Left lobe of liver (tissue), 2 donors: ENCODE measurements at regions not wholly inside any gene's neighbourhood (a gene's known extent, or its start where the extent isn't known, plus 50 kb on each side); places are given as distances from the start of the nearest gene placed in this dataset.
A peak's percentile ranks its signal among the peaks of the same experiment; 100 is the strongest.

ENCODE experiments used
- ATAC-seq: fragments of 200-7000 bp; cut with Tn5 transposase; one replicate; pipeline ENCODE4 v1.9.1; 2020; ENCODE audit warnings: mild to moderate bottlenecking, moderate library complexity
- DNase-seq: peaks from one replicate; pipeline ENCODE4 v3.0.0-alpha.2; 2020; ENCODE audit warnings: low spot score
- donor health status: DM: no; HTN: no; CAD: no; lungs with moderate emphysema.
- donor health status: DM: no; HTN: yes; CAD: no.

DNA sequence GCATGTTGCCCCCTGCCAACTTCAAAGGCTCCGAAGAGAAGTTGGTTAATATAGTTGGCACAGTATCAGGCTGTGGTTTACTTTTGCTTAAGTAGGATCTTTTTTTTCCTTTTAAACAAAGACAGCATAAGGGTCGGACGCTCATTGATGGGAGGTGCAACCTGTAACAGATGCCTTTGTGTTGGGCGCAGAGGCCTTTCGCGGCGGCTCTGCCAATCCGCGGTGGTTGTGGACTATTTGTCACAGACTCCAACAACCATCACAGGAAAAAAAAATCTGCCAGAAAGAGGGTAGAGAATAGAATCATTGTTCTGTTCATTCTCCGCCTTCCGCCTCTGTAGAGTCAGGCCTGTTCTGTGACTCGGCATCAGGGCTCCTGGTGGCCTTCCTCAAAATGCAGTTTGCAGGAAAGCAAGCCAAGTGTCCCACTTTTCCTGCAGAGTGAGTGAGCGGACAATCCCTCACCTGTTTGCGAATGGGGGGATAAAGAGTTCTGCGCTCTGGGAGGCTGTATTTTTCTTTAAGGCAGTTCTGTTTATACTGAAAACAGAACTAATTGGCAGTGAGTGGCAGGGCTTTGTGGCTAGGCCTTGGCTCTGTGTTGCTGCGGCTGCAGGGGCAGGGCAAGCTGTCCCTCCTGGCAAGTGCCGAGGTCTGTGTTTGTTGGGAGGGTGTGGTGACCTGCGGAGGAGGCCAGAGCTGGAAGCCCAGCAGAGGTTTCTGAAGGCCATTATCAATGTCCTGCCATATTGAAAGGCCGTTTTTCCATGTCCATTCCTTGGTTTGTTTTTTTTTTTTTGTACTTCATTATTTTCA lies 83.0 kb upstream of the PIWIL1 start:
- ATAC-seq = no peak

GRCh38 chr12:130258863-130259262 lies 78.8 kb upstream of the PIWIL1 start:
- DNase-seq (no peak), ATAC-seq (no peak)

More for the DNA sequence above, 83.0 kb upstream of the PIWIL1 start:
- DNase-seq = no peak

DNA sequence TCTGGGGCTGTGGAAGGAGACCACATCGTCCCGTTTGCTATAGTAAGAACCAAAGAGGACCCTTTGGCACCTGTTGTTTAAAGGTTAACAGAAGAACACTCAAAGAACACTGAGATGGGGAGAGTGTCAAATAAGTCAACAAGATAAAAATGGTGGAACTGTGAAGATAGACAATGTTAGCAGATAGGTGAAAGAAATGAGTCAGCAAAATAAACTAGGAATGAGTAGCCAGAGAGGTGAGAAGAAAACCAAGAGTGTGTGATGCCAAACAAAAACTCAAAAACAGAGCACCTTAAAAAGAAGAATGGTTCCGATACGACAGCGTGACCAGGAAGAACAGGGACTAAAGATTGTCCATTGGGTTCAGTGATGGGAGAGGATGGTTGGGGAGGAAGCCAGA lies 74.7 kb upstream of the PIWIL1 start:
- ATAC-seq = no peak

GRCh38 chr12:130263996-130264395 lies 73.7 kb upstream of the PIWIL1 start:
- ATAC-seq (no peak), DNase-seq (no peak)

More for the DNA sequence above, 74.7 kb upstream of the PIWIL1 start:
- no peak for DNase-seq

DNA sequence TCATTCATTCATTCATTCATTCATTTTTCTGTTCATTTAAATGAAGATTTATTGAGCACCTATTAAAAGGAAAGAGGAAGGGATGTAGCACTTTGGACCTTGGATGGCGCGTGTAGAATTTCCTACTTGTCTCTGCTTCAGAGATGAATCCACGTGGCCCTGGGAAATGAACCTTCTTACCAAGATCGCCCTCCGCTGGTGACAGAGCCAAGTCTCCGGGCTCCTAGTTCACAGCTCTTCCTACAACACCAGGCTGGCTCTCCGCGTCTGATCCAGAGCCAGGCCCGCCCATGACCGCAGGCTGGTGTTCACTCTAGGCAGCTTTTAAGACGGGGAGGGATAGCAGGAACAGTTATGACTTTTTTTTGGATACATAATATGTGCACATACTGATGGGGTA lies 70.9 kb upstream of the PIWIL1 start:
- no peak for ATAC-seq
- no peak for DNase-seq

DNA sequence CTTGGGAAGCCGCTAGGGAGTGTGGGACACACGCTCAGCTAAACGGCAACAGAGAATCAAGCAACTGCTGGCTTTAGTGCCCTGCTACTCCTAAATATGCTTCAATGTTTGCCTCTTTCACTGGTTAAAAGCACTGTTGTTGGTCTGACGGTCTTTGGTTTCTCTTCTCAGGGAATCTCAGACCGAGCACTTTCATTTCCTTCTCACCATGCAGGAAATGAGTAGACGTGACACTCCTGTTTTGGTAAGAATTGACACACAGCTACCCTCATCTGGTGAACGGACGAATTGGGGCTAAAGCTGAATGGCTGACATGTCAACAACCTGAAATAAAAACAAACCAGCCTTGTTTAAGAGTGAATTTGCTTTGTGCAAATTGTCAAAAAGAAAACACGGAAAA lies 57.5 kb upstream of the PIWIL1 start:
- DNase-seq = no peak
- no peak for ATAC-seq

DNA sequence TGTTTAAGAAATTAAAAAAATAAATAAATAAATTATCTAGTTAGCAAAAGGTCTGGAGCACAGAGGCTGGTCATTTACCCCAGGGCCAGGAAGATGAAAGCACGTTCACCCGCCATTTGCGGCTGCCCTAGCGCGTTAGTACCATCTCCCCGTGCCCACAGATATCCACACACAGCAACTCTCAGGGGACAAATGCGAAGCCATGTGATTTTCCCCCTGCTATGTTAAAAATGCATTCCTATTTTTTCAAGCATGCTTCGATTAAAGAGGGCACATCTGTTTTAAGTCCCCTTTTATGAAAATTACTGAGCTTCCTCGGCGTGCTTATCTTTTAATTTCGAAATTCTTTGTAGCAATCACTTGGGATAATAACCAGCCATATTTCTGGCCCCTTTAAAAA lies 56.9 kb upstream of the PIWIL1 start:
- DNase-seq = no peak
- no peak for ATAC-seq

DNA sequence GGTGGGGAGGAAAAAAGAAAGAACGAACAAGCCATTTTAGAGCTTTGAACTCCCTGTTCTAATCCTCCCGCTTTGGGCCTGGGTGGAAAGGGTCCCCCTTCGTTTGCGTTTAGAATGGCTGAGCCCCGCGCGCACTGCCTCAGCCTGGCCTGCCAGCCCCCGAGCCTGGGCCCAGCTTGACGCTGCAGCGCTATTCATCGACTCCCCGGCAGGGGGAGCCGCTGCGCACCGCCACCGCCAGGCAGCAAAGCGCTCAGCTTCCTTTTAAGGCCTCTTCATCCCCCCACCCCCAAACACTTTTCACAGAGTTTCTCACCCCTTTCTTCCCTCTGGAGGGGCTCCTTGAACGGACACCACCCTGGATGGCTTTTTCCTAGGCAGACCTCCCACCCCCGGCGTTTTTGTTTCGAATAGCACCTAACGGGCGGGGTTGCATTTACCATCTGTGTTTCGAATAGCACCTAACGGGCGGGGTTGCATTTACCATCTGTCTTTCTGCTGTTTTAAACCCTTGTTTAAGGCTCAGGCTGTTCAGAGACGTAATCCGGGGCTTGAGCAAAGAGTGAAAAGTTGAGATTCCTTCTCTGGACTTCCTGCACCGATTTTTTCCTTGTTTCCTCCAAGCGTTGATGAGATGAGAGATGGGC lies 56.4 kb upstream of the PIWIL1 start:
- peak; percentile 86 for ATAC-seq
- DNase-seq = no peak

DNA sequence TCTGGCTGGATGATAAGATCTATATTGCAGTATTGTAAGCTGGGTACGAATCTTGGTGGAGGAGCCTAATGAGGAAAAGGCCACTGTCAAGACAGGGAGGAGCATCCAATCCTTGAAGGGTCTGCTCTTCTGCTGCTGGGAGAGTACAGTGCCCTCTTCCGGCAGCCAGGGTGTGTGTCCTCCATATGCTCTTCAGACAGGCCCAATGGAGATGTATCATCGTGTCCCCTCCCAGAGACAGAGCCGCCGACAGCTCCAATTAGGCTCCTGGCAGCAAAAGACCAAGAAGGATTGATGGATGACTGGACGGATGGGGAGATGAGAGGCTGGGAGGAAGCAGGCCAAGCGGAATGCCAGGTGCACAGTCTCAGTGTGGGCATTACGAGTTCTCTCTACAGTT lies 51.6 kb upstream of the PIWIL1 start:
- DNase-seq = no peak
- ATAC-seq = no peak

DNA sequence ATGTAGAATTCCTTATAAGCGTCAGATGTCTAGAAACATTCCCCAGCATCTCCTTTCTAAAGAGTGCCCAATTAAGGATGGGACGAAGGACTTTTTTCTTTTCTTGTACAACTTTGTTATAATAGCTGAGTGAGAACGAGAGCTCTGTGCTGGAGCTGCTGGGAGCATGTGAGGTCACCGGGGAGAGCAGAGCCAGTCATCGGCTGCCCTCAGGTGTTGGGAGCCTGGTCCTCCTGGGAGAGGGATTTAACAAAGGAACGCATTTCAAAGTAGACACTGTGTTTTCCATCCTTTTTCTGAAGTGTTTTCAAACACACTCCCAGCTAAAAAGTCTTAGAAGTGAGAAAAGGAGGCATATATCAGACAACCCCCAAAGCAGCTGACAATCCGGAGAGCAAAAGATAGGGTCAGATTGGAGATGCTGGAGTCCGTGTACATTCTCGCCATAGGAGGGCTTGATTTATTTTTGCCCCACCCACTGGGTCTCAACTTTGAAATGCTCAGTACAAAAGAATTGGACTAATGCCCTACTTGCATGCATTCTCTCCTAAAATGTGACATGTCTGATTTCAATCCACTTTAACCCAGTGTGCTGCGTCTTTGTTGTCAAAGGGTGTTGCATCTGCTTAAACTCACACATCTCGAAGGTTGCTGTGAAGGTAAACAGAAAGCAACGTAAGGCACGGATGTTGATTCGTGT lies 50.8 kb upstream of the PIWIL1 start:
- DNase-seq = no peak
- no peak for ATAC-seq
